H1 (cell line): ENCODE measurements at regions not wholly inside any gene's neighbourhood (a gene's known extent, or its start where the extent isn't known, plus 50 kb on each side); places are given as distances from the start of the nearest gene placed in this dataset.

Experiments used
- CTCF ChIA-PET: fragments of 300-600 bp; sonication (Branson Sonifier 250); formaldehyde crosslinking; loops from one replicate; lab custom pipeline; 2021; ENCODE audit not compliant: partially characterized antibody; lab: Charles Lee
- POLR2A ChIA-PET: fragments of 300-600 bp; sonication (Branson Sonifier 250); formaldehyde crosslinking; loops from one replicate; lab custom pipeline; 2021; ENCODE audit warnings: inconsistent platforms; ENCODE audit not compliant: partially characterized antibody; lab: Charles Lee
- DNase-seq, 2 experiments: peaks; one replicate each; pipeline versions ENCODE4 v3.0.0 to v3.0.0-alpha.2; 2010 to 2022; ENCODE audit warnings: low spot score in 2 of 2, low read depth in 1 of 2, mixed read lengths in 1 of 2
- FAIRE-seq: peaks from 2 replicates; lab custom pipeline; 2011; peaks lifted over from hg19 to GRCh38; lab: Jason Lieb, UNC
- H2AFZ ChIP-seq: 2 replicates; pipeline ENCODE4 v1.8.1; 2012; ENCODE audit warnings: low read length, inconsistent platforms
- H2AK5ac ChIP-seq: 2 replicates; pipeline ENCODE4 v1.6.1; 2013; ENCODE audit warnings: low read depth, low read length
- H2BK120ac ChIP-seq: replicated peaks from 2 replicates; pipeline ENCODE3; 2013; ENCODE audit warnings: low read depth, low read length, inconsistent platforms
- H2BK12ac ChIP-seq: 2 replicates; pipeline ENCODE4 v1.6.1; 2013; ENCODE audit warnings: low read depth, low read length
- H2BK15ac ChIP-seq: 2 replicates; pipeline ENCODE4 v1.6.1; 2013; ENCODE audit warnings: low read length
- H2BK20ac ChIP-seq: 2 replicates; pipeline ENCODE4 v1.6.1; 2013; ENCODE audit warnings: low read length
- H2BK5ac ChIP-seq: 2 replicates; pipeline ENCODE4 v1.6.1; 2013; ENCODE audit warnings: low read depth, low read length
- H3K14ac ChIP-seq: 2 replicates; pipeline ENCODE4 v1.6.1; 2013; ENCODE audit warnings: inconsistent platforms; ENCODE audit not compliant: insufficient read length
- H3K18ac ChIP-seq: 2 replicates; pipeline ENCODE4 v1.6.1; 2013; ENCODE audit warnings: low read length; ENCODE audit errors: extremely low read depth
- H3K23ac ChIP-seq: 2 replicates; pipeline ENCODE4 v1.6.1; 2013; ENCODE audit warnings: inconsistent platforms; ENCODE audit not compliant: insufficient read length
- H3K23me2 ChIP-seq: 2 replicates; pipeline ENCODE4 v1.6.1; 2013; ENCODE audit warnings: low read depth, low read length
- H3K27ac ChIP-seq: 2 replicates; pipeline ENCODE4 v1.6.1; 2011; ENCODE audit warnings: low read depth, low read length, inconsistent platforms
- H3K27me3 ChIP-seq, 4 experiments: replicated peaks in 1 of 4; 1 replicate in 1 of 4; 2 replicates in 3 of 4; pipeline versions ENCODE4 v1.6.1 to v1.8.1; 2011 to 2013; ENCODE audit warnings: low read length in 3 of 4, mild to moderate bottlenecking in 3 of 4, inconsistent platforms in 2 of 4, mixed read lengths in 2 of 4, moderate library complexity in 1 of 4; ENCODE audit not compliant: control insufficient read depth in 3 of 4, insufficient read depth in 3 of 4; ENCODE audit errors: extremely low read depth in 1 of 4
- H3K36me3 ChIP-seq, 4 experiments: 2 replicates each; pipeline versions ENCODE4 v1.6.1 to v1.8.1; 2011 to 2013; ENCODE audit warnings: mild to moderate bottlenecking in 4 of 4, low read length in 3 of 4, moderate library complexity in 2 of 4, control low read depth in 1 of 4, inconsistent platforms in 1 of 4; ENCODE audit not compliant: insufficient read depth in 4 of 4, control insufficient read depth in 2 of 4
- H3K4ac ChIP-seq: replicated peaks from 2 replicates; pipeline ENCODE3; 2013; ENCODE audit warnings: low read length, low read depth, mixed read lengths, inconsistent platforms; ENCODE audit not compliant: insufficient read length
- H3K4me1 ChIP-seq, 4 experiments: replicated peaks in 1 of 4; 1 replicate in 1 of 4; 2 replicates in 3 of 4; pipeline versions ENCODE4 v1.6.1 to v1.8.1; 2011 to 2013; ENCODE audit warnings: low read length in 3 of 4, inconsistent platforms in 2 of 4, mixed read lengths in 1 of 4; ENCODE audit not compliant: insufficient read depth in 4 of 4, control insufficient read depth in 3 of 4
- H3K4me2 ChIP-seq, 2 experiments: 2 replicates each; pipeline versions ENCODE4 v1.6.1 to v1.8.1; 2011 to 2013; ENCODE audit warnings: low read depth in 2 of 2, low read length in 2 of 2, control low read depth in 1 of 2, inconsistent platforms in 1 of 2, mild to moderate bottlenecking in 1 of 2; ENCODE audit not compliant: insufficient read depth in 1 of 2
- H3K4me3 ChIP-seq, 4 experiments: fragments of 200-600, 300-600 bp in 1 of 4; sonication (generic), shearing (Covaris generic), sonication (Bioruptor Twin) in 1 of 4; 2 replicates each; pipeline versions ENCODE4 v1.5.1 to v1.8.1; 2011 to 2016; ENCODE audit warnings: low read length in 4 of 4, low read depth in 3 of 4, control low read depth in 2 of 4, inconsistent platforms in 2 of 4, mild to moderate bottlenecking in 2 of 4, mixed read lengths in 1 of 4, moderate library complexity in 1 of 4; ENCODE audit not compliant: insufficient read depth in 2 of 4; ENCODE audit errors: extremely low read depth in 1 of 4
- H3K56ac ChIP-seq: replicated peaks from 2 replicates; pipeline ENCODE3; 2013; ENCODE audit warnings: low read depth, mild to moderate bottlenecking, mixed read lengths, low read length, inconsistent platforms; ENCODE audit not compliant: insufficient read length
- H3K79me1 ChIP-seq: 2 replicates; pipeline ENCODE4 v1.6.1; 2013; ENCODE audit warnings: low read depth, low read length, control low read depth
- H3K79me2 ChIP-seq, 2 experiments: 2 replicates each; pipeline versions ENCODE4 v1.6.1 to v1.8.1; 2012 to 2013; ENCODE audit warnings: low read length in 2 of 2, mild to moderate bottlenecking in 2 of 2, inconsistent platforms in 1 of 2; ENCODE audit not compliant: insufficient read depth in 2 of 2, control insufficient read depth in 1 of 2
- H3K9ac ChIP-seq, 4 experiments: replicated peaks in 1 of 4; 1 replicate in 1 of 4; 2 replicates in 3 of 4; pipeline versions ENCODE4 v1.6.1 to v1.8.1; 2011 to 2013; ENCODE audit warnings: low read depth in 3 of 4, low read length in 3 of 4, control low read depth in 2 of 4, mild to moderate bottlenecking in 2 of 4, moderate library complexity in 2 of 4, inconsistent platforms in 1 of 4; ENCODE audit errors: extremely low read depth in 1 of 4
- H3K9me3 ChIP-seq, 2 experiments: 2 replicates each; pipeline versions ENCODE4 v1.6.1 to v1.8.1; 2012 to 2013; ENCODE audit warnings: mild to moderate bottlenecking in 2 of 2, moderate library complexity in 2 of 2, control low read depth in 1 of 2, inconsistent platforms in 1 of 2, low read depth in 1 of 2, low read length in 1 of 2, mixed read lengths in 1 of 2; ENCODE audit not compliant: insufficient read depth in 2 of 2
- H4K20me1 ChIP-seq, 2 experiments: replicated peaks in 1 of 2; 2 replicates each; pipeline versions ENCODE3 to v1.8.1; 2011 to 2013; ENCODE audit warnings: inconsistent platforms in 2 of 2, low read length in 2 of 2, mild to moderate bottlenecking in 1 of 2; ENCODE audit not compliant: insufficient read depth in 2 of 2, control insufficient read depth in 1 of 2
- H4K5ac ChIP-seq: 2 replicates; pipeline ENCODE4 v1.6.1; 2013; ENCODE audit warnings: low read length, low read depth, mixed read lengths, inconsistent platforms; ENCODE audit not compliant: insufficient read length
- H4K8ac ChIP-seq: 2 replicates; pipeline ENCODE4 v1.8.0; 2013; ENCODE audit warnings: mild to moderate bottlenecking, moderate library complexity, low read length, inconsistent platforms; ENCODE audit not compliant: insufficient read depth; ENCODE audit errors: extremely low read depth
- H4K91ac ChIP-seq: replicated peaks from 2 replicates; pipeline ENCODE3; 2013; ENCODE audit warnings: low read length, mixed read lengths, inconsistent platforms; ENCODE audit not compliant: insufficient read length
- BCL11A ChIP-seq, 2 experiments: IDR thresholded peaks; one replicate each; pipeline ENCODE4 v1.6.1; 2011; ENCODE audit warnings: low read depth in 2 of 2, low read length in 2 of 2, mild to moderate bottlenecking in 2 of 2
- EGR1 ChIP-seq: IDR thresholded peaks from 2 replicates; pipeline ENCODE4 v1.6.1; 2011; ENCODE audit warnings: low read depth, low read length, borderline replicate concordance
- GTF2F1 ChIP-seq: IDR thresholded peaks from 2 replicates; pipeline ENCODE4 v1.6.1; 2012; ENCODE audit warnings: low read depth, low read length, improper control_type of control experiment, borderline replicate concordance
- JUN ChIP-seq: IDR thresholded peaks from 2 replicates; pipeline ENCODE4 v1.6.1; 2011; ENCODE audit warnings: low read depth, mild to moderate bottlenecking, improper control_type of control experiment, low read length
- MAFK ChIP-seq: IDR thresholded peaks from 2 replicates; pipeline ENCODE4 v1.6.1; 2012; ENCODE audit warnings: low read depth, mild to moderate bottlenecking, improper control_type of control experiment, low read length
- MAX ChIP-seq: IDR thresholded peaks from 2 replicates; pipeline ENCODE4 v1.6.1; 2012; ENCODE audit warnings: inconsistent platforms
- POU5F1 ChIP-seq: IDR thresholded peaks from 2 replicates; pipeline ENCODE4 v1.6.1; 2011; ENCODE audit warnings: low read depth, mild to moderate bottlenecking, low read length, moderate library complexity
- RAD21 ChIP-seq, 2 experiments: IDR thresholded peaks in 1 of 2; conservative IDR thresholded peaks in 1 of 2; 2 replicates each; pipeline ENCODE4 v1.6.1; 2011; ENCODE audit warnings: low read depth in 2 of 2, low read length in 2 of 2, improper control_type of control experiment in 1 of 2, inconsistent platforms in 1 of 2, mild to moderate bottlenecking in 1 of 2, moderate library complexity in 1 of 2
- SP2 ChIP-seq: IDR thresholded peaks from 2 replicates; pipeline ENCODE4 v1.6.1; 2012; ENCODE audit warnings: mild to moderate bottlenecking, low read length, inconsistent platforms
- TAF7 ChIP-seq: optimal IDR thresholded peaks from 2 replicates; pipeline ENCODE3; 2011; ENCODE audit warnings: low read depth, mild to moderate bottlenecking, inconsistent platforms, low read length, moderate library complexity, borderline replicate concordance

- no peaks in the 10 kb centered on the region for H4K20me1 ChIP-seq
- H3K4me3 ChIP-seq, result no peak overlapping the region
- H2AK5ac ChIP-seq, result no peak overlapping the region
- CTCF ChIA-PET, result no interaction called here
- no peak overlapping the region for H3K9ac ChIP-seq
- DNase-seq, result no peak
- H3K56ac ChIP-seq, result no peak overlapping the region
- no peak overlapping the region for H4K5ac ChIP-seq
- POLR2A ChIA-PET, result no interaction called here
- no peak overlapping the region for H2BK120ac ChIP-seq
- H4K8ac ChIP-seq, result no peak overlapping the region
- no peak overlapping the region for H2BK15ac ChIP-seq
- no peak overlapping the region for H2BK20ac ChIP-seq
- no peak for FAIRE-seq
- H3K14ac ChIP-seq, result no peak overlapping the region
- H2BK12ac ChIP-seq, result no peak overlapping the region
- H4K91ac ChIP-seq, result no peak overlapping the region
- no peaks in the 10 kb centered on the region for H3K79me2 ChIP-seq
- no peaks in the 10 kb centered on the region for H3K9me3 ChIP-seq
- H3K23ac ChIP-seq, result no peak overlapping the region
- no peak overlapping the region for H3K18ac ChIP-seq
- H3K4me2 ChIP-seq, result no peak overlapping the region
- H3K27me3 ChIP-seq, result peaks cover 0 to 14% (median 6%) of the 10 kb centered on the region in 4 experiments; a peak in 4 of 7 replicates
- H2BK5ac ChIP-seq, result no peak overlapping the region
- H2AFZ ChIP-seq, result no peak overlapping the region
- no peaks in the 10 kb centered on the region for H3K4me1 ChIP-seq
- H3K4ac ChIP-seq, result no peak overlapping the region
- TF ChIP-seq MAX, result no peak
- no peak for TF ChIP-seq MAFK
- TF ChIP-seq JUN, result no peak
- TF ChIP-seq EGR1, result no peak
- TF ChIP-seq POU5F1, result no peak
- no peak for TF ChIP-seq BCL11A (IDR thresholded peaks at IDR 0.05; ENCODE audit: low read depth in 2 of 2, low read length in 2 of 2)
- TF ChIP-seq SP2, result no peak
- no peak for TF ChIP-seq RAD21 (IDR thresholded peaks at IDR 0.05 in 1 of 2, conservative IDR thresholded peaks at IDR 0.05 in 1 of 2; ENCODE audit: low read depth in 2 of 2, low read length in 2 of 2)
- no peak for TF ChIP-seq TAF7
- TF ChIP-seq GTF2F1, result no peak
- no peaks in the 10 kb centered on the region for H3K23me2 ChIP-seq
- no peaks in the 10 kb centered on the region for H3K36me3 ChIP-seq
- no peak overlapping the region for H3K27ac ChIP-seq
- no peaks in the 10 kb centered on the region for H3K79me1 ChIP-seq
Measured at GRCh38 chrY:12474472-12474871, 226.6 kb upstream of the USP9Y start.
